K562 (cell line): ENCODE measurements at regions not wholly inside any gene's neighbourhood (a gene's known extent, or its start where the extent isn't known, plus 50 kb on each side); places are given as distances from the start of the nearest gene placed in this dataset.

Experiments used
- ATAC-seq: fragments of 200-7000 bp; cut with Tn5 transposase; 3 replicates; pipeline ENCODE4 v1.9.1; 2020; ENCODE audit warnings: moderate library complexity
- BruUV-seq: library from RNA; stranded (reverse); fragments of 400-500 nt; replicated peaks from 2 replicates; lab custom pipeline; 2021; lab: Mats Ljungman, UMichigan
- CTCF ChIA-PET: fragments of 300-600 bp; formaldehyde crosslinking; extraction: SDS; loops from one replicate; lab custom pipeline; 2021; ENCODE audit warnings: low intra/inter-chr PET ratio; lab: Yijun Ruan, JAX
- POLR2A ChIA-PET: fragments of 300-600, 350-650 bp; sonication (Branson Sonifier 250); formaldehyde crosslinking; extraction: SDS; loops from one replicate; lab custom pipeline; 2021; ENCODE audit warnings: antibody characterized with exemption, inconsistent platforms; lab: Yijun Ruan, JAX
- DNase-seq, 4 experiments: peaks; one replicate each; pipeline versions ENCODE4 v3.0.0 to v3.0.0-alpha.2; 2011 to 2018; ENCODE audit warnings: low spot score in 3 of 4, mixed read lengths in 3 of 4; ENCODE audit errors: extremely low read depth in 1 of 4
- FAIRE-seq: peaks from 2 replicates; lab custom pipeline; 2011; peaks lifted over from hg19 to GRCh38; lab: Jason Lieb, UNC
- H2AFZ ChIP-seq: 2 replicates; pipeline ENCODE4 v1.6.0; 2011; ENCODE audit warnings: low read depth, low read length, control low read depth, inconsistent platforms
- H3K27ac ChIP-seq: fragments of 200-600 bp; 3 replicates; pipeline ENCODE4 v1.8.0; 2011; ENCODE audit warnings: low read depth, mild to moderate bottlenecking, control low read depth, inconsistent platforms, low read length, moderate library complexity, mixed read lengths; ENCODE audit errors: extremely low read depth
- H3K27me3 ChIP-seq, 2 experiments: fragments of 300-600 bp in 1 of 2; 2 replicates in 1 of 2; 3 replicates in 1 of 2; pipeline versions ENCODE4 v1.6.0 to v1.8.0; 2011; ENCODE audit warnings: inconsistent platforms in 2 of 2, low read length in 2 of 2, mild to moderate bottlenecking in 1 of 2, mixed read lengths in 1 of 2, moderate library complexity in 1 of 2; ENCODE audit not compliant: control insufficient read depth in 2 of 2, insufficient read depth in 2 of 2
- H3K36me3 ChIP-seq: fragments of 300-600 bp; 3 replicates; pipeline ENCODE4 v1.8.0; 2011; ENCODE audit warnings: mild to moderate bottlenecking, low read length, inconsistent platforms; ENCODE audit not compliant: control insufficient read depth, insufficient read depth
- H3K4me1 ChIP-seq, 2 experiments: fragments of 200-600 bp in 1 of 2; replicated peaks in 1 of 2; 2 replicates in 1 of 2; 3 replicates in 1 of 2; pipeline versions ENCODE4 v1.5.1 to v1.8.0; 2011; ENCODE audit warnings: inconsistent platforms in 2 of 2, low read length in 2 of 2, mild to moderate bottlenecking in 1 of 2, mixed read lengths in 1 of 2, moderate library complexity in 1 of 2; ENCODE audit not compliant: control insufficient read depth in 2 of 2, insufficient read depth in 2 of 2
- H3K4me2 ChIP-seq: 2 replicates; pipeline ENCODE4 v1.6.1; 2011; ENCODE audit warnings: low read length, control low read depth, inconsistent platforms, mixed read lengths; ENCODE audit not compliant: insufficient read depth
- H3K4me3 ChIP-seq: fragments of 200-600 bp; sonication (generic), shearing (Covaris generic); 2 replicates; pipeline ENCODE4 v1.5.1; 2016; ENCODE audit warnings: control low read depth, inconsistent platforms
- H3K79me2 ChIP-seq: fragments of 200-600 bp; 3 replicates; pipeline ENCODE4 v1.8.0; 2011; ENCODE audit warnings: low read length, inconsistent platforms; ENCODE audit not compliant: control insufficient read depth, insufficient read depth
- H3K9ac ChIP-seq, 2 experiments: 2 replicates each; pipeline versions ENCODE4 v1.6.0 to v1.6.1; 2011; ENCODE audit warnings: low read depth in 2 of 2, low read length in 2 of 2, control low read depth in 1 of 2, inconsistent platforms in 1 of 2, mild to moderate bottlenecking in 1 of 2, mixed read lengths in 1 of 2; ENCODE audit not compliant: insufficient read depth in 1 of 2
- H3K9me1 ChIP-seq: one replicate; pipeline ENCODE4 v1.6.0; 2011; ENCODE audit warnings: inconsistent platforms, mild to moderate bottlenecking, low read length, moderate library complexity; ENCODE audit not compliant: control insufficient read depth, insufficient read depth
- H3K9me3 ChIP-seq: replicated peaks from 2 replicates; pipeline ENCODE4 v1.5.1; 2011; ENCODE audit warnings: low read depth, low read length, inconsistent platforms; ENCODE audit not compliant: control insufficient read depth, insufficient read depth
- H4K20me1 ChIP-seq: replicated peaks from 2 replicates; pipeline ENCODE4 v1.6.1; 2011; ENCODE audit warnings: low read length, inconsistent platforms, mixed read lengths; ENCODE audit not compliant: control insufficient read depth, insufficient read depth
- CCAR2 ChIP-seq: fragments of 200-400 bp; formaldehyde crosslinking; IDR thresholded peaks from 2 replicates; pipeline ENCODE4 v1.6.1; 2017; ENCODE audit warnings: mild to moderate bottlenecking, low read depth, low read length
- COPS2 ChIP-seq: fragments of 450-650 bp; conservative IDR thresholded peaks from 2 replicates; pipeline ENCODE4 v1.6.1; 2016; ENCODE audit warnings: mild to moderate bottlenecking, moderate library complexity
- CUX1 ChIP-seq: fragments of 200-800 bp; sonication (Bioruptor generic); IDR thresholded peaks from 2 replicates; pipeline ENCODE4 v1.6.1; 2016; ENCODE audit warnings: missing genetic modification characterization, missing compliant biosample characterization
- ZBED1 ChIP-seq: IDR thresholded peaks from 2 replicates; pipeline ENCODE4 v1.6.1; 2014
- ZBTB11 ChIP-seq, 3 experiments: fragments of 200-800 bp in 1 of 3; fragments of 250-450 bp in 1 of 3; fragments of 450-650 bp in 1 of 3; sonication (Bioruptor Pico) in 1 of 3; sonication (Bioruptor generic) in 1 of 3; formaldehyde crosslinking in 1 of 3; IDR thresholded peaks; 2 replicates each; pipeline versions ENCODE4 v1.6.1 to v1.8.0; 2016 to 2022; ENCODE audit warnings: mild to moderate bottlenecking in 2 of 3, missing genetic modification characterization in 2 of 3, missing compliant biosample characterization in 1 of 3, moderate library complexity in 1 of 3
- ZC3H4 ChIP-seq: sonication (generic); formaldehyde crosslinking; IDR thresholded peaks from 2 replicates; pipeline ENCODE4 v1.9.0; 2021; ENCODE audit warnings: missing genetic modification reagents, borderline replicate concordance
- ZNF408 ChIP-seq: fragments of 250-450 bp; sonication (Bioruptor Pico); IDR thresholded peaks from 2 replicates; pipeline ENCODE4 v1.4.0; 2020; ENCODE audit warnings: low read depth, mild to moderate bottlenecking, moderate library complexity
- WGBS: fragments of 100-300 bp; shearing (Covaris generic); methylation state at CpG from one replicate; pipeline ENCODE4 v1.1.6; 2016; ENCODE audit warnings: low coverage, mixed read lengths; ENCODE audit not compliant: insufficient coverage; ENCODE audit errors: missing lambda C conversion rate; 5-methylcytosine and 5-hydroxymethylcytosine counted together
- in situ Hi-C: fragments of 300-500 bp; cut with MboI; formaldehyde crosslinking; loops from 4 replicates; pipeline ENCODE4 v1.15.0; 2018; ENCODE audit warnings: inconsistent platforms, mixed read lengths
- intact Hi-C: fragments of 100-400 bp; cut with micrococcal nuclease; formaldehyde crosslinking; loops from 2 replicates; pipeline ENCODE4 v1.14.2; 2022

- Histone ChIP-seq H3K9me1 (no peaks in the 10 kb centered on the region), H4K20me1 (no peaks in the 10 kb centered on the region), H3K4me1 (no peaks in the 10 kb centered on the region), H3K4me3 (no peak overlapping the region), H3K9ac (no peak overlapping the region), H3K36me3 (no peaks in the 10 kb centered on the region), H3K4me2 (no peak overlapping the region), H3K79me2 (no peaks in the 10 kb centered on the region), H3K27ac (no peak overlapping the region), H3K9me3 (no peaks in the 10 kb centered on the region), H2AFZ (no peak overlapping the region), H3K27me3 (no peaks in the 10 kb centered on the region)
- WGBS: 3% methylated on average over 2 of the region's 2 CpGs
- ChIA-PET CTCF (no interaction called here), POLR2A (no interaction called here)
- DNase-seq (no peak), FAIRE-seq (no peak), ATAC-seq (no peak)
- in situ Hi-C loops: no loop called here
- no TSS peak for BruUV-seq
- TF ChIP-seq ZNF408 (no peak), ZBTB11 (CRISPR knock-in tag; IDR thresholded peaks at IDR 0.05) (no peak), ZBED1 (no peak), CCAR2 (no peak), CUX1 (no peak), COPS2 (no peak), ZC3H4 (CRISPR knock-in tag) (no peak)
- TF ChIP-seq, all 486 proteins: peak for 0
- intact Hi-C loops: no loop called here
These were observed 717.4 kb downstream of the NR2F1-AS1 start for GRCh38 chr5:92863666-92864065.
